MM.1S (cell line): ENCODE measurements at regions not wholly inside any gene's neighbourhood (a gene's known extent, or its start where the extent isn't known, plus 50 kb on each side); places are given as distances from the start of the nearest gene placed in this dataset.
"Not testable (repeated sequence)": the region's sequence is repeated elsewhere in the genome, so short reads cannot be mapped to it uniquely, and the experiment has no call there.

Experiments used
- DNase-seq: peaks from one replicate; pipeline ENCODE4 v3.0.0-alpha.2; 2015
- H2AFZ ChIP-seq: fragments of 300-600 bp; sonication (generic); 2 replicates; pipeline ENCODE4 v1.6.0; 2016; ENCODE audit warnings: antibody characterized with exemption, low read length
- H3F3A ChIP-seq: fragments of 300-600 bp; sonication (generic); 2 replicates; pipeline ENCODE4 v1.6.1; 2016; ENCODE audit warnings: mild to moderate bottlenecking, antibody characterized with exemption, low read length, moderate library complexity, mixed read lengths; ENCODE audit not compliant: insufficient read depth
- H3K27ac ChIP-seq: fragments of 300-600 bp; sonication (generic); 2 replicates; pipeline ENCODE4 v1.5.1; 2016; ENCODE audit warnings: mild to moderate bottlenecking, low read length
- H3K27me3 ChIP-seq: fragments of 300-600 bp; sonication (generic); replicated peaks from 2 replicates; pipeline ENCODE4 v1.6.0; 2016; ENCODE audit warnings: low read length; ENCODE audit not compliant: insufficient read depth
- H3K36me3 ChIP-seq: fragments of 300-600 bp; sonication (generic); replicated peaks from 2 replicates; pipeline ENCODE4 v1.6.1; 2016; ENCODE audit warnings: mild to moderate bottlenecking, low read length, mixed read lengths; ENCODE audit not compliant: insufficient read depth
- H3K4me1 ChIP-seq: fragments of 300-600 bp; sonication (generic); 2 replicates; pipeline ENCODE4 v1.6.1; 2016; ENCODE audit warnings: low read length, mixed read lengths
- H3K4me2 ChIP-seq: fragments of 300-600 bp; sonication (generic); 2 replicates; pipeline ENCODE4 v1.6.0; 2016; ENCODE audit warnings: low read depth, low read length
- H3K4me3 ChIP-seq: fragments of 300-600 bp; sonication (generic); 2 replicates; pipeline ENCODE4 v1.5.1; 2016; ENCODE audit warnings: low read length, mixed read lengths
- H3K79me2 ChIP-seq: fragments of 300-600 bp; sonication (generic); 2 replicates; pipeline ENCODE4 v1.6.1; 2016; ENCODE audit warnings: mixed run types, low read length, mixed read lengths
- H3K9ac ChIP-seq: fragments of 300-600 bp; sonication (generic); 2 replicates; pipeline ENCODE4 v1.6.1; 2016; ENCODE audit warnings: low read length, mixed read lengths
- H3K9me2 ChIP-seq: fragments of 300-600 bp; sonication (generic); replicated peaks from 2 replicates; pipeline ENCODE4 v1.6.1; 2016; ENCODE audit warnings: mild to moderate bottlenecking, low read length, mixed read lengths; ENCODE audit not compliant: insufficient read depth
- H3K9me3 ChIP-seq: fragments of 300-600 bp; sonication (generic); replicated peaks from 2 replicates; pipeline ENCODE4 v1.6.1; 2016; ENCODE audit warnings: mild to moderate bottlenecking, low read length, mixed read lengths; ENCODE audit not compliant: insufficient read depth
- H4K20me1 ChIP-seq: fragments of 300-600 bp; sonication (generic); 2 replicates; pipeline ENCODE4 v1.6.1; 2016; ENCODE audit warnings: mild to moderate bottlenecking, low read length, moderate library complexity, mixed read lengths; ENCODE audit not compliant: insufficient read depth
- EZH2 ChIP-seq: fragments of 300-600 bp; sonication (generic); optimal IDR thresholded peaks from 2 replicates; pipeline ENCODE3; 2017; ENCODE audit warnings: low read depth, mild to moderate bottlenecking, antibody characterized with exemption, low read length, mixed read lengths
- EZH2phosphoT487 ChIP-seq: fragments of 300-600 bp; sonication (generic); IDR thresholded peaks from 2 replicates; pipeline ENCODE4 v1.6.1; 2018; ENCODE audit warnings: antibody characterized with exemption, low read length
- TF ChIP-seq, protein P1 (sequence below): fragments of 300-600 bp; sonication (generic); IDR thresholded peaks from 2 replicates; pipeline ENCODE4 v1.5.1; 2016; ENCODE audit warnings: antibody characterized with exemption, low read length, mixed read lengths

DNA sequence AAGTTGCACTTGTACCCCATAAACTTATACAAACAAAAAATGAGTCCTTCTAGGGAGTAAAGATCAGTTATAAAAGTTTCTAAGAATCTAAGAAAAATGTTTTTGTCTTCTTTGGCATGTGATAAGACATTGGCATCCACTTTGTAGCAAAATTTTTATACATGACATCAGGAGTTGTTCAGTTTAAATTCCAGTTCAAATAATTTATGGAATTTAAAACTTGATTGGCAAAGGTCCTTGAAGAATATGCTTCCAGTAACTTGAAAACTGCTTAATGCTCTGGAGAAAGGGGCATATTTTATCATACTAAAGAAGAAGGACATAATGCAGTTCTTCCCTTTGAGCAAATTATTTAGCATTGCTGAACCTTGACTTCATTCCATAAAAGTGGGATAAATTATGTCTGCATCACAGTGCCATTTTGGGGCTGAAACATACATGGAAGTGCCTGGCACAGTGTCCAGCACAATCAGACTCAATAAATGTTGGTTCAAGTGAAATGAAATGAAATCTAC, 163.3 kb upstream of the IL15 start:
- H3K79me2 ChIP-seq, result no peaks in the 10 kb centered on the region
- no peaks in the 10 kb centered on the region for H3K9me2 ChIP-seq
- no peak overlapping the region for H3K4me3 ChIP-seq
- no peaks in the 10 kb centered on the region for H3K9me3 ChIP-seq
- H3K9ac ChIP-seq, result no peak overlapping the region
- no peak overlapping the region for H3K27ac ChIP-seq
- no peaks in the 10 kb centered on the region for H3K36me3 ChIP-seq
- DNase-seq, result no peak
- H2AFZ ChIP-seq, result no peak overlapping the region
- no peak overlapping the region for H3K4me2 ChIP-seq
- no peaks in the 10 kb centered on the region for H3K27me3 ChIP-seq
- H3K4me1 ChIP-seq, result no peaks in the 10 kb centered on the region
- H4K20me1 ChIP-seq, result no peaks in the 10 kb centered on the region
- no peaks in the 10 kb centered on the region for H3F3A ChIP-seq
- TF ChIP-seq EZH2phosphoT487, result no peak
- no peak for TF ChIP-seq EZH2
- TF ChIP-seq, protein P1, sequence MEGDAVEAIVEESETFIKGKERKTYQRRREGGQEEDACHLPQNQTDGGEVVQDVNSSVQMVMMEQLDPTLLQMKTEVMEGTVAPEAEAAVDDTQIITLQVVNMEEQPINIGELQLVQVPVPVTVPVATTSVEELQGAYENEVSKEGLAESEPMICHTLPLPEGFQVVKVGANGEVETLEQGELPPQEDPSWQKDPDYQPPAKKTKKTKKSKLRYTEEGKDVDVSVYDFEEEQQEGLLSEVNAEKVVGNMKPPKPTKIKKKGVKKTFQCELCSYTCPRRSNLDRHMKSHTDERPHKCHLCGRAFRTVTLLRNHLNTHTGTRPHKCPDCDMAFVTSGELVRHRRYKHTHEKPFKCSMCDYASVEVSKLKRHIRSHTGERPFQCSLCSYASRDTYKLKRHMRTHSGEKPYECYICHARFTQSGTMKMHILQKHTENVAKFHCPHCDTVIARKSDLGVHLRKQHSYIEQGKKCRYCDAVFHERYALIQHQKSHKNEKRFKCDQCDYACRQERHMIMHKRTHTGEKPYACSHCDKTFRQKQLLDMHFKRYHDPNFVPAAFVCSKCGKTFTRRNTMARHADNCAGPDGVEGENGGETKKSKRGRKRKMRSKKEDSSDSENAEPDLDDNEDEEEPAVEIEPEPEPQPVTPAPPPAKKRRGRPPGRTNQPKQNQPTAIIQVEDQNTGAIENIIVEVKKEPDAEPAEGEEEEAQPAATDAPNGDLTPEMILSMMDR, result no peak

DNA sequence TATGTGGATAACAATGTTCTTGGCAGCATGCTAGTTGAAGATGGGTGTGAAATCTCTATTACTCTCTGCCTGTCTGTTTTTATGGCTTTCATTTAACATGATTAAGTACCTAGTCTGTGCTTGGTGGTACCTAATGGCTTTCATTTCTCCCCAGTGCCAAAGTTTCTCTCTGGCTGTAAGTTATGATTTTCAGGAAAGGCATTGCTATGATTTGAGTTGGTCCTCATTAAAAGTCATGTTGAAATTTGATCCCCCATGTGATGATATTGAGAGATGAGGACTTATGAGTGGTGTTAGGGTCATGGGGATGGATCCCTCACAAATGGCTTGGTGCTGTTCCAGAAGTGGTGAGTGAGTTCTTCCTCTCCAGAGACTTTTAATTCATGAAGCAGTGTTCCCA, 162.4 kb upstream of the IL15 start:
- Histone ChIP-seq H3K27me3 (no peaks in the 10 kb centered on the region), H3K9me3 (no peaks in the 10 kb centered on the region), H3K9me2 (no peaks in the 10 kb centered on the region), H3F3A (no peaks in the 10 kb centered on the region), H3K27ac (no peak overlapping the region), H3K9ac (no peak overlapping the region), H4K20me1 (no peaks in the 10 kb centered on the region), H3K36me3 (no peaks in the 10 kb centered on the region), H3K4me2 (no peak overlapping the region), H3K4me3 (no peak overlapping the region), H2AFZ (no peak overlapping the region), H3K4me1 (no peaks in the 10 kb centered on the region), H3K79me2 (no peaks in the 10 kb centered on the region)
- DNase-seq, result no peak
- TF ChIP-seq EZH2phosphoT487 (no peak), EZH2 (no peak)

DNA sequence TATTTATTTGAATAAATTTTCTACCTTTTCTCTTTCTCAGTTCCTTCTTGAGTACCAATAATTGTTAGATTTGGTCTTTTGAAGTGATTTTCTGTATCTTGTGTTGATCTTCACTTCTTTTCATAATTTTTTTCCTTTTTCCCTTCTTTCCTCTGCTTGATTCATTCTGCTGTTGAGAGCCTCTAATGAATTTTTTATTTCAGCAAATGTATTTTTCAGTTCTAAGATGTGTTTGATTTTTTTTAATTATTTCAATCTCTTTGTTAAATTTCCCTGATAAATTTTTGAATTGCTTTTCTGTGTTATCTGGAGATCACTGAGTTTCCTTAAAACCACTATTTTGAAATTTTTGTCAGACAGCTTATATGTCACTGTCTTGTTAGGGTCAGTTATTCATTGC, 155.4 kb upstream of the IL15 start:
- no peak for TF ChIP-seq EZH2phosphoT487
- TF ChIP-seq EZH2, result no peak
- TF ChIP-seq, protein P1, result no peak
- Histone ChIP-seq H3K79me2 (no peaks in the 10 kb centered on the region), H3K36me3 (no peaks in the 10 kb centered on the region), H3K4me2 (no peak overlapping the region), H2AFZ (no peak overlapping the region), H3K9me2 (no peaks in the 10 kb centered on the region), H3K27me3 (no peaks in the 10 kb centered on the region), H3F3A (no peaks in the 10 kb centered on the region), H3K4me1 (no peaks in the 10 kb centered on the region), H3K4me3 (no peak overlapping the region), H3K27ac (no peak overlapping the region), H3K9me3 (no peaks in the 10 kb centered on the region), H4K20me1 (no peaks in the 10 kb centered on the region), H3K9ac (no peak overlapping the region)
- DNase-seq, result no peak

DNA sequence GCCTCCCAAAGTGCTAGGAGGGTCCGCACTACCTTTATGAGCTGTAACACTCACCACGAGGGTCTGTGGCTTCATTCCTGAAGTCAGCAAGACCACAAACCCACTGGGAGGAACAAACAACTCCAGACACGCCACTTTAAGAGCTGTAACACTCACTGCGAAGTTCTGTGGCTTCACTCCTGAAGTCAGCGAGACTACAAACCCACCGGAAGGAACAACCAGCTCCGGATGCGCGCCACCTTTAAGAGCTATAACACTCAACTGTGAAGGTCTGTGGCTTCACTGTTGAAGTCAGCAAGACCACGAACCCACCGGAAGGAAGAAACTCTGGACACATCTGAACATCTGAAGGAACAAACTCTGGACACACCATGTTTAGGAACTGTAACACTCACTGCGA, 152.1 kb upstream of the IL15 start:
- not testable (repeated sequence) for H3K4me3 ChIP-seq, H3K9me3 ChIP-seq, H3K4me1 ChIP-seq, H3K4me2 ChIP-seq, H3K27ac ChIP-seq, H4K20me1 ChIP-seq, H3K27me3 ChIP-seq, H3F3A ChIP-seq, H2AFZ ChIP-seq, H3K79me2 ChIP-seq, H3K9me2 ChIP-seq, H3K9ac ChIP-seq, H3K36me3 ChIP-seq, DNase-seq
